Mesenchymal stem cell (in vitro differentiated cells and primary cell): ENCODE measurements at regions not wholly inside any gene's neighbourhood (a gene's known extent, or its start where the extent isn't known, plus 50 kb on each side); places are given as distances from the start of the nearest gene placed in this dataset.

Experiments
- DNase-seq: peaks from one replicate; pipeline ENCODE4 v3.0.0-alpha.2; 2013
- H2AFZ ChIP-seq: one replicate; pipeline ENCODE4 v1.6.1; 2013; ENCODE audit warnings: low read depth, mild to moderate bottlenecking, control low read depth, inconsistent platforms, low read length, moderate library complexity
- H2AK5ac ChIP-seq: 2 replicates; pipeline ENCODE4 v1.6.1; 2013; ENCODE audit warnings: low read length, moderate library complexity, mild to moderate bottlenecking, inconsistent platforms; ENCODE audit not compliant: severe bottlenecking
- H2BK120ac ChIP-seq: one replicate; pipeline ENCODE4 v1.6.1; 2013; ENCODE audit warnings: low read depth, mild to moderate bottlenecking, inconsistent platforms, low read length, moderate library complexity
- H2BK12ac ChIP-seq, 2 experiments: one replicate each; pipeline ENCODE4 v1.6.1; 2013; ENCODE audit warnings: inconsistent platforms in 2 of 2, low read length in 2 of 2, mild to moderate bottlenecking in 2 of 2, moderate library complexity in 2 of 2, control low read depth in 1 of 2
- H2BK15ac ChIP-seq: one replicate; pipeline ENCODE4 v1.6.1; 2013; ENCODE audit warnings: mild to moderate bottlenecking, low read depth, inconsistent platforms; ENCODE audit not compliant: poor library complexity, severe bottlenecking
- H2BK5ac ChIP-seq: 2 replicates; pipeline ENCODE4 v1.6.1; 2013; ENCODE audit warnings: low read depth, mild to moderate bottlenecking, low read length, control low read depth, inconsistent platforms; ENCODE audit not compliant: poor library complexity, severe bottlenecking
- H3K14ac ChIP-seq, 2 experiments: one replicate each; pipeline ENCODE4 v1.6.1; 2013; ENCODE audit warnings: inconsistent platforms in 2 of 2, low read length in 2 of 2, control low read depth in 1 of 2, mild to moderate bottlenecking in 1 of 2, moderate library complexity in 1 of 2
- H3K18ac ChIP-seq, 2 experiments: one replicate each; pipeline ENCODE4 v1.6.1; 2013; ENCODE audit warnings: inconsistent platforms in 2 of 2, low read length in 2 of 2, control low read depth in 1 of 2, low read depth in 1 of 2, mild to moderate bottlenecking in 1 of 2
- H3K23ac ChIP-seq, 2 experiments: one replicate each; pipeline ENCODE4 v1.6.1; 2013; ENCODE audit warnings: inconsistent platforms in 2 of 2, low read length in 2 of 2, mild to moderate bottlenecking in 2 of 2, moderate library complexity in 2 of 2, control low read depth in 1 of 2
- H3K27ac ChIP-seq: 2 replicates; pipeline ENCODE4 v1.5.1; 2013; ENCODE audit warnings: mild to moderate bottlenecking, moderate library complexity, low read length, control low read depth, inconsistent platforms; ENCODE audit not compliant: poor library complexity, severe bottlenecking
- H3K27me3 ChIP-seq, 2 experiments: 2 replicates each; pipeline versions ENCODE4 v1.6.1 to v1.7.0; 2013; ENCODE audit warnings: low read length in 2 of 2, mild to moderate bottlenecking in 2 of 2, moderate library complexity in 2 of 2, control low read depth in 1 of 2, inconsistent platforms in 1 of 2; ENCODE audit not compliant: control insufficient read depth in 1 of 2, insufficient read depth in 1 of 2
- H3K36me3 ChIP-seq, 2 experiments: 2 replicates each; pipeline versions ENCODE4 v1.6.1 to v1.7.0; 2013; ENCODE audit warnings: low read length in 2 of 2, control low read depth in 1 of 2, inconsistent platforms in 1 of 2, low read depth in 1 of 2, mild to moderate bottlenecking in 1 of 2; ENCODE audit not compliant: insufficient read depth in 2 of 2, control insufficient read depth in 1 of 2
- H3K4ac ChIP-seq, 2 experiments: one replicate each; pipeline ENCODE4 v1.6.1; 2013; ENCODE audit warnings: inconsistent platforms in 2 of 2, low read length in 2 of 2, mild to moderate bottlenecking in 2 of 2, moderate library complexity in 2 of 2, control low read depth in 1 of 2, low read depth in 1 of 2
- H3K4me1 ChIP-seq: 2 replicates; pipeline ENCODE4 v1.6.1; 2013; ENCODE audit warnings: low read depth, low read length, control low read depth; ENCODE audit not compliant: control insufficient read depth, insufficient read depth
- H3K4me2 ChIP-seq: 2 replicates; pipeline ENCODE4 v1.6.1; 2013; ENCODE audit warnings: low read length, mild to moderate bottlenecking, inconsistent platforms; ENCODE audit not compliant: poor library complexity, severe bottlenecking
- H3K4me3 ChIP-seq, 2 experiments: 2 replicates each; pipeline versions ENCODE4 v1.5.1 to v1.7.0; 2013; ENCODE audit warnings: low read length in 2 of 2, mild to moderate bottlenecking in 2 of 2, control low read depth in 1 of 2, low read depth in 1 of 2; ENCODE audit not compliant: insufficient read depth in 1 of 2
- H3K79me1 ChIP-seq: replicated peaks from 2 replicates; pipeline ENCODE4 v1.6.1; 2013; ENCODE audit warnings: mild to moderate bottlenecking, control low read depth, low read length, inconsistent platforms; ENCODE audit not compliant: poor library complexity, severe bottlenecking
- H3K9ac ChIP-seq: 2 replicates; pipeline ENCODE4 v1.7.0; 2013; ENCODE audit warnings: mild to moderate bottlenecking, low read length, moderate library complexity
- H3K9me3 ChIP-seq: 2 replicates; pipeline ENCODE4 v1.7.0; 2013; ENCODE audit warnings: mild to moderate bottlenecking, low read length; ENCODE audit not compliant: control insufficient read depth
- H4K8ac ChIP-seq: one replicate; pipeline ENCODE4 v1.6.1; 2013; ENCODE audit warnings: inconsistent platforms, mild to moderate bottlenecking, low read length, moderate library complexity
- H4K91ac ChIP-seq: one replicate; pipeline ENCODE4 v1.6.1; 2013; ENCODE audit warnings: mild to moderate bottlenecking, low read length, inconsistent platforms
- WGBS: methylation state at CpG from one replicate; pipeline ENCODE4 v1.1.7; 2013; ENCODE audit warnings: mixed read lengths; 5-methylcytosine and 5-hydroxymethylcytosine counted together

GRCh38 chr22:47250995-47251765 lies 488.7 kb downstream of the TBC1D22A start:
- H2BK15ac ChIP-seq: no peak overlapping the region
- H3K27me3 ChIP-seq: peaks cover 0 to 38% of the 10 kb centered on the region in 2 experiments
- DNase-seq: no peak
- no peak overlapping the region for H2AK5ac ChIP-seq
- H3K4me2 ChIP-seq: no peak overlapping the region
- WGBS: 68% methylated on average over 12 of the region's 12 CpGs
- H3K4me3 ChIP-seq: no peak overlapping the region
- H2BK5ac ChIP-seq: no peak overlapping the region
- H4K91ac ChIP-seq: no peak overlapping the region
- no peak overlapping the region for H3K4ac ChIP-seq
- H3K36me3 ChIP-seq: no peaks in the 10 kb centered on the region
- H3K23ac ChIP-seq: no peak overlapping the region
- H4K8ac ChIP-seq: no peak overlapping the region
- no peaks in the 10 kb centered on the region for H3K4me1 ChIP-seq
- no peak overlapping the region for H2BK120ac ChIP-seq
- H3K27ac ChIP-seq: no peak overlapping the region
- H3K9me3 ChIP-seq: peaks cover 9% of the 10 kb centered on the region
- H3K14ac ChIP-seq: no peak overlapping the region
- no peak overlapping the region for H3K18ac ChIP-seq
- H2AFZ ChIP-seq: no peak overlapping the region
- H2BK12ac ChIP-seq: no peak overlapping the region
- no peak overlapping the region for H3K9ac ChIP-seq
- no peaks in the 10 kb centered on the region for H3K79me1 ChIP-seq

- H2BK120ac ChIP-seq: no peak overlapping the region
- H3K9ac ChIP-seq: no peak overlapping the region
- H2BK12ac ChIP-seq: no peak overlapping the region
- H3K4ac ChIP-seq: no peak overlapping the region
- H3K18ac ChIP-seq: no peak overlapping the region
- H2AFZ ChIP-seq: no peak overlapping the region
- no peak overlapping the region for H3K14ac ChIP-seq
- H4K8ac ChIP-seq: no peak overlapping the region
- no peak overlapping the region for H3K23ac ChIP-seq
- peaks cover 9% of the 10 kb centered on the region for H3K9me3 ChIP-seq
- no peak for DNase-seq
- H2BK15ac ChIP-seq: no peak overlapping the region
- no peak overlapping the region for H2AK5ac ChIP-seq
- H2BK5ac ChIP-seq: no peak overlapping the region
- WGBS: 59% methylated on average over 8 of the region's 8 CpGs
- H3K4me2 ChIP-seq: no peak overlapping the region
- no peak overlapping the region for H3K4me3 ChIP-seq
- H3K4me1 ChIP-seq: no peaks in the 10 kb centered on the region
- H3K79me1 ChIP-seq: no peaks in the 10 kb centered on the region
- H3K27me3 ChIP-seq: peaks cover 0 to 44% of the 10 kb centered on the region in 2 experiments
- no peak overlapping the region for H4K91ac ChIP-seq
- no peak overlapping the region for H3K27ac ChIP-seq
- H3K36me3 ChIP-seq: no peaks in the 10 kb centered on the region
Observed at GRCh38 chr22:47249370-47249928, 487.0 kb downstream of the TBC1D22A start.

- no peak overlapping the region for H4K8ac ChIP-seq
- peaks cover 14% of the 10 kb centered on the region for H3K9me3 ChIP-seq
- H3K9ac ChIP-seq: no peak overlapping the region
- no peak overlapping the region for H3K4ac ChIP-seq
- H4K91ac ChIP-seq: no peak overlapping the region
- H3K27me3 ChIP-seq: peaks cover 0 to 44% of the 10 kb centered on the region in 2 experiments
- H3K4me2 ChIP-seq: no peak overlapping the region
- 40% methylated on average over 4 of the region's 4 CpGs for WGBS
- no peak overlapping the region for H2BK120ac ChIP-seq
- no peak overlapping the region for H2AFZ ChIP-seq
- H2BK15ac ChIP-seq: no peak overlapping the region
- H2AK5ac ChIP-seq: no peak overlapping the region
- no peak overlapping the region for H2BK12ac ChIP-seq
- H3K18ac ChIP-seq: no peak overlapping the region
- H3K23ac ChIP-seq: no peak overlapping the region
- no peak overlapping the region for H3K27ac ChIP-seq
- no peaks in the 10 kb centered on the region for H3K36me3 ChIP-seq
- H3K4me3 ChIP-seq: no peak overlapping the region
- no peak for DNase-seq
- no peak overlapping the region for H3K14ac ChIP-seq
- H2BK5ac ChIP-seq: no peak overlapping the region
- H3K79me1 ChIP-seq: no peaks in the 10 kb centered on the region
- H3K4me1 ChIP-seq: no peaks in the 10 kb centered on the region
Observed at GRCh38 chr22:47248925-47249324, 486.5 kb downstream of the TBC1D22A start.

- Histone ChIP-seq H2BK120ac (no peak overlapping the region), H3K4me1 (no peaks in the 10 kb centered on the region), H3K27me3 (peaks cover 0 to 44% of the 10 kb centered on the region in 2 experiments), H3K4ac (no peak overlapping the region), H2AK5ac (no peak overlapping the region), H3K9ac (no peak overlapping the region), H2BK5ac (no peak overlapping the region), H3K9me3 (peaks cover 12% of the 10 kb centered on the region), H3K4me2 (no peak overlapping the region), H2AFZ (no peak overlapping the region), H2BK15ac (no peak overlapping the region), H3K27ac (no peak overlapping the region), H3K14ac (no peak overlapping the region), H3K4me3 (no peak overlapping the region), H2BK12ac (no peak overlapping the region), H4K91ac (no peak overlapping the region), H3K18ac (no peak overlapping the region), H3K79me1 (no peaks in the 10 kb centered on the region), H3K36me3 (no peaks in the 10 kb centered on the region), H3K23ac (no peak overlapping the region), H4K8ac (no peak overlapping the region)
- DNase-seq: no peak
- WGBS: 63% methylated on average over 12 of the region's 12 CpGs
Observed at GRCh38 chr22:47247579-47248240, 485.3 kb downstream of the TBC1D22A start.
